ENCODE measurements at regions not wholly inside any gene's neighbourhood (a gene's known extent, or its start where the extent isn't known, plus 50 kb on each side); places are given as distances from the start of the nearest gene placed in this dataset.

DNA sequence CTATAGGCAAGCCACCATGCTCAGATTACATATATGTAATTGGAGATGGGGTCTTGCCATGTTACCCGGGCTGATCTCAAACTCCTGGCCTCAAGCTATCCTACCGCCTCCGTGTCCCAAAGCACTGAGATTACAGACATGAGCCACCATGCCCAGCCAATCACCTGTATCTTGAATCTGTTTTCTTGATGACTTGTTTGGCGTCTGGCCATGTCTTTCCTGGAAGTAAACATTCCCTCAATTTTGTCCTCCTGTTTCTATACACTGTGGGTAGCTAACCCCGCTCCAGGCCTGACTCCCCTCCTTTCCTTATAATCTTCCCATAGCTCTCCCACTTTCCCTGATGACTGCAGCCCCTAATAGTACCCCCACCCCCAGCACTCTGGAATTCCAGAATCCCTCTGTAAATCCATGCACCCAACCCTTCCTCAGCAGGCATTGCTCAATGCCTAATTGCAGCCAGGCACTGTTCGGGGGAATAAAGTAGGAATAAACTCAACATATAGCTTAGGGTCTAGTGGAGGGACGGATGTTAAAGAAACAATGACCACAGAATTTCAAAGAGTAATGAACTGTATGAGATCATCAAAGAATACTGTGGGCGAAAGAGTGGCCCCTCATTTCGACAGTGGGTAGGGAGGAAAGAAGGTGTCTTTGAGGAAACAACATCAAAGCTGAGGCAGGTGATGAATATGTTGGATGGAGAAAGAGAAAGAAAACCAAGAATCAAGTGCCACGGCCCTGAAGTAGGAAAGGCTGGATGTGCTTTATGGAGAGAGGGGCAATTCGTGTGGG, 161.5 kb downstream of the ADSS2 start:
- H3K9me3 ChIP-seq (ENCODE audit: control insufficient read depth, insufficient read depth, low read depth, low read length), result no peaks in the 10 kb centered on the region
- BruUV-seq (replicated peaks), result no TSS peak
- no peak overlapping the region for H3K27ac ChIP-seq (ENCODE audit: low read length)
- no peak for ATAC-seq
- no peaks in the 10 kb centered on the region for H3K27me3 ChIP-seq (ENCODE audit: control insufficient read depth, insufficient read depth, low read length)
- no peaks in the 10 kb centered on the region for H3K4me1 ChIP-seq (ENCODE audit: control insufficient read depth, insufficient read depth, low read length)
- in situ Hi-C loops (cut with HindIII; ENCODE audit: low pct_unique_long_range_greater_than_20kb, low sequenced_read_pairs), result no loop called here
- H3K4me3 ChIP-seq (ENCODE audit: low read depth in 2 of 2, low read length in 2 of 2), result no peak overlapping the region
- intact Hi-C loops (cut with micrococcal nuclease; ENCODE audit: unreplicated experiment), result no loop called here
- TF ChIP-seq, protein P1, sequence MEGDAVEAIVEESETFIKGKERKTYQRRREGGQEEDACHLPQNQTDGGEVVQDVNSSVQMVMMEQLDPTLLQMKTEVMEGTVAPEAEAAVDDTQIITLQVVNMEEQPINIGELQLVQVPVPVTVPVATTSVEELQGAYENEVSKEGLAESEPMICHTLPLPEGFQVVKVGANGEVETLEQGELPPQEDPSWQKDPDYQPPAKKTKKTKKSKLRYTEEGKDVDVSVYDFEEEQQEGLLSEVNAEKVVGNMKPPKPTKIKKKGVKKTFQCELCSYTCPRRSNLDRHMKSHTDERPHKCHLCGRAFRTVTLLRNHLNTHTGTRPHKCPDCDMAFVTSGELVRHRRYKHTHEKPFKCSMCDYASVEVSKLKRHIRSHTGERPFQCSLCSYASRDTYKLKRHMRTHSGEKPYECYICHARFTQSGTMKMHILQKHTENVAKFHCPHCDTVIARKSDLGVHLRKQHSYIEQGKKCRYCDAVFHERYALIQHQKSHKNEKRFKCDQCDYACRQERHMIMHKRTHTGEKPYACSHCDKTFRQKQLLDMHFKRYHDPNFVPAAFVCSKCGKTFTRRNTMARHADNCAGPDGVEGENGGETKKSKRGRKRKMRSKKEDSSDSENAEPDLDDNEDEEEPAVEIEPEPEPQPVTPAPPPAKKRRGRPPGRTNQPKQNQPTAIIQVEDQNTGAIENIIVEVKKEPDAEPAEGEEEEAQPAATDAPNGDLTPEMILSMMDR (IDR thresholded peaks at IDR 0.05), result no peak
- TF ChIP-seq SIN3A (IDR thresholded peaks at IDR 0.05; ENCODE audit: borderline replicate concordance, insufficient read depth, low read depth, low read length), result no peak
- no peak for TF ChIP-seq POLR2AphosphoS5 (IDR thresholded peaks at IDR 0.05; ENCODE audit: low read depth, low read length)
- TF ChIP-seq TCF7L2 (IDR thresholded peaks at IDR 0.05; ENCODE audit: low read depth, low read length), result no peak
- TF ChIP-seq, protein P2, sequence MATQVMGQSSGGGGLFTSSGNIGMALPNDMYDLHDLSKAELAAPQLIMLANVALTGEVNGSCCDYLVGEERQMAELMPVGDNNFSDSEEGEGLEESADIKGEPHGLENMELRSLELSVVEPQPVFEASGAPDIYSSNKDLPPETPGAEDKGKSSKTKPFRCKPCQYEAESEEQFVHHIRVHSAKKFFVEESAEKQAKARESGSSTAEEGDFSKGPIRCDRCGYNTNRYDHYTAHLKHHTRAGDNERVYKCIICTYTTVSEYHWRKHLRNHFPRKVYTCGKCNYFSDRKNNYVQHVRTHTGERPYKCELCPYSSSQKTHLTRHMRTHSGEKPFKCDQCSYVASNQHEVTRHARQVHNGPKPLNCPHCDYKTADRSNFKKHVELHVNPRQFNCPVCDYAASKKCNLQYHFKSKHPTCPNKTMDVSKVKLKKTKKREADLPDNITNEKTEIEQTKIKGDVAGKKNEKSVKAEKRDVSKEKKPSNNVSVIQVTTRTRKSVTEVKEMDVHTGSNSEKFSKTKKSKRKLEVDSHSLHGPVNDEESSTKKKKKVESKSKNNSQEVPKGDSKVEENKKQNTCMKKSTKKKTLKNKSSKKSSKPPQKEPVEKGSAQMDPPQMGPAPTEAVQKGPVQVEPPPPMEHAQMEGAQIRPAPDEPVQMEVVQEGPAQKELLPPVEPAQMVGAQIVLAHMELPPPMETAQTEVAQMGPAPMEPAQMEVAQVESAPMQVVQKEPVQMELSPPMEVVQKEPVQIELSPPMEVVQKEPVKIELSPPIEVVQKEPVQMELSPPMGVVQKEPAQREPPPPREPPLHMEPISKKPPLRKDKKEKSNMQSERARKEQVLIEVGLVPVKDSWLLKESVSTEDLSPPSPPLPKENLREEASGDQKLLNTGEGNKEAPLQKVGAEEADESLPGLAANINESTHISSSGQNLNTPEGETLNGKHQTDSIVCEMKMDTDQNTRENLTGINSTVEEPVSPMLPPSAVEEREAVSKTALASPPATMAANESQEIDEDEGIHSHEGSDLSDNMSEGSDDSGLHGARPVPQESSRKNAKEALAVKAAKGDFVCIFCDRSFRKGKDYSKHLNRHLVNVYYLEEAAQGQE (IDR thresholded peaks at IDR 0.05; ENCODE audit: insufficient read depth in 1 of 2, low read depth in 2 of 2, low read length in 1 of 2), result no peak
- DNase-seq (ENCODE audit: low read depth, low spot score), result no peak
- ChIA-PET CTCF (no interaction called here), POLR2A (no interaction called here)
- no peaks in the 10 kb centered on the region for H3K36me3 ChIP-seq (ENCODE audit: control insufficient read depth, insufficient read depth, low read length)

GRCh38 chr1:244291236-244292201, 160.2 kb downstream of the ADSS2 start:
- intact Hi-C loops (cut with micrococcal nuclease; ENCODE audit: unreplicated experiment), result no loop called here
- ATAC-seq (no peak), DNase-seq (ENCODE audit: low read depth, low spot score) (no peak)
- CTCF ChIA-PET, result no interaction called here
- no TSS peak for BruUV-seq (replicated peaks)
- Histone ChIP-seq H3K27ac (ENCODE audit: low read length) (no peak overlapping the region), H3K4me3 (ENCODE audit: low read depth in 2 of 2, low read length in 2 of 2) (no peak overlapping the region), H3K27me3 (ENCODE audit: control insufficient read depth, insufficient read depth, low read length) (no peaks in the 10 kb centered on the region), H3K36me3 (ENCODE audit: control insufficient read depth, insufficient read depth, low read length) (no peaks in the 10 kb centered on the region), H3K9me3 (ENCODE audit: control insufficient read depth, insufficient read depth, low read depth, low read length) (no peaks in the 10 kb centered on the region), H3K4me1 (ENCODE audit: control insufficient read depth, insufficient read depth, low read length) (no peaks in the 10 kb centered on the region)
- in situ Hi-C loops (cut with HindIII; ENCODE audit: low pct_unique_long_range_greater_than_20kb, low sequenced_read_pairs), result no loop called here
- POLR2A ChIA-PET, result interaction anchor here (0.5 kb wide), 1 partner anchor 467 kb away, joined by 3 read pairs; no protein-coding TSS in a partner anchor
- TF ChIP-seq, protein P2 (IDR thresholded peaks at IDR 0.05; ENCODE audit: insufficient read depth in 1 of 2, low read depth in 2 of 2, low read length in 1 of 2), result no peak
- TF ChIP-seq SIN3A (IDR thresholded peaks at IDR 0.05; ENCODE audit: borderline replicate concordance, insufficient read depth, low read depth, low read length) (no peak), TCF7L2 (IDR thresholded peaks at IDR 0.05; ENCODE audit: low read depth, low read length) (no peak), POLR2AphosphoS5 (IDR thresholded peaks at IDR 0.05; ENCODE audit: low read depth, low read length) (no peak)
- TF ChIP-seq, protein P1 (IDR thresholded peaks at IDR 0.05), result no peak

All from Panc1 (cell line).